B cell (primary cell): ENCODE measurements at regions not wholly inside any gene's neighbourhood (a gene's known extent, or its start where the extent isn't known, plus 50 kb on each side); places are given as distances from the start of the nearest gene placed in this dataset.

Experiments
- ATAC-seq: fragments of 200-7000 bp; cut with Tn5 transposase; one replicate; pipeline ENCODE4 v1.10.0; 2021; ENCODE audit warnings: low read depth, mild to moderate bottlenecking, moderate number of reproducible peaks, moderate library complexity
- CTCF ChIA-PET: fragments of 350-600 bp; sonication (Branson Sonifier 250); formaldehyde crosslinking; loops from one replicate; lab custom pipeline; 2021; ENCODE audit warnings: antibody characterized with exemption, inconsistent platforms; lab: Charles Lee
- POLR2A ChIA-PET: fragments of 350-600 bp; sonication (Branson Sonifier 250); formaldehyde crosslinking; loops from one replicate; lab custom pipeline; 2021; ENCODE audit warnings: antibody characterized with exemption; lab: Charles Lee
- DNase-seq: peaks from one replicate; pipeline ENCODE4 v3.0.0; 2013
- H2AFZ ChIP-seq: 2 replicates; pipeline ENCODE4 v1.6.1; 2012; ENCODE audit warnings: mild to moderate bottlenecking, low read depth, low read length; ENCODE audit not compliant: insufficient read depth, poor library complexity, severe bottlenecking
- H3K27ac ChIP-seq, 2 donors: 1 replicate in 1 of 2; 2 replicates in 1 of 2; pipeline ENCODE4 v1.5.1; 2012 to 2013; ENCODE audit warnings: low read length in 2 of 2, mild to moderate bottlenecking in 2 of 2, moderate library complexity in 1 of 2
- H3K27me3 ChIP-seq, 4 experiments: fragments of 200-600 bp in 1 of 4; sonication (generic) in 1 of 4; replicated peaks in 1 of 4; 1 replicate in 2 of 4; 2 replicates in 2 of 4; pipeline versions ENCODE4 v1.6.1 to v1.7.0; 2013 to 2016; ENCODE audit warnings: low read length in 3 of 4, mild to moderate bottlenecking in 2 of 4, mixed read lengths in 1 of 4, moderate library complexity in 1 of 4; ENCODE audit not compliant: insufficient read depth in 4 of 4, control insufficient read depth in 3 of 4; ENCODE audit errors: control extremely low read depth in 1 of 4
- H3K36me3 ChIP-seq, 2 experiments: replicated peaks in 1 of 2; 1 replicate in 1 of 2; 2 replicates in 1 of 2; pipeline versions ENCODE4 v1.6.1 to v1.7.1; 2013; ENCODE audit warnings: low read length in 1 of 2; ENCODE audit not compliant: insufficient read depth in 2 of 2, control insufficient read depth in 1 of 2; ENCODE audit errors: control extremely low read depth in 1 of 2, extremely low read depth in 1 of 2
- H3K4me1 ChIP-seq, 2 donors: fragments of 200-600 bp in 1 of 2; sonication (generic) in 1 of 2; 1 replicate in 1 of 2; 2 replicates in 1 of 2; pipeline versions ENCODE4 v1.5.1 to v1.6.1; 2013 to 2017; ENCODE audit warnings: low read length in 2 of 2; ENCODE audit not compliant: control insufficient read depth in 2 of 2, insufficient read depth in 2 of 2
- H3K4me2 ChIP-seq: replicated peaks from 2 replicates; pipeline ENCODE3; 2012; ENCODE audit warnings: mild to moderate bottlenecking, low read depth, low read length; ENCODE audit not compliant: poor library complexity, severe bottlenecking
- H3K4me3 ChIP-seq, 5 experiments: fragments of 200-600 bp in 1 of 5; sonication (generic) in 1 of 5; 1 replicate in 3 of 5; 2 replicates in 2 of 5; pipeline versions ENCODE4 v1.5.1 to v1.7.0; 2011 to 2016; ENCODE audit warnings: low read length in 4 of 5, mild to moderate bottlenecking in 4 of 5, low read depth in 2 of 5, control low read depth in 1 of 5, moderate library complexity in 1 of 5; ENCODE audit not compliant: insufficient read depth in 1 of 5; ENCODE audit errors: control extremely low read depth in 1 of 5, extremely low read depth in 1 of 5
- H3K79me2 ChIP-seq: fragments of 200-600 bp; sonication (generic); one replicate; pipeline ENCODE4 v1.6.0; 2016; ENCODE audit warnings: low read length; ENCODE audit not compliant: control insufficient read depth, insufficient read depth
- H3K9ac ChIP-seq: fragments of 200-600 bp; sonication (generic); 2 replicates; pipeline ENCODE4 v1.6.1; 2017; ENCODE audit warnings: mild to moderate bottlenecking, low read length, moderate library complexity
- H3K9me3 ChIP-seq, 3 donors: one replicate each; pipeline versions ENCODE4 v1.6.1 to v1.7.1; 2013; ENCODE audit warnings: low read length in 2 of 3; ENCODE audit not compliant: control insufficient read depth in 2 of 3, insufficient read depth in 1 of 3; ENCODE audit errors: control extremely low read depth in 1 of 3
- H4K20me1 ChIP-seq: 2 replicates; pipeline ENCODE4 v1.6.0; 2012; ENCODE audit warnings: mild to moderate bottlenecking, low read length; ENCODE audit not compliant: insufficient read depth, control insufficient read depth, poor library complexity, severe bottlenecking
- H3K27ac Mint-ChIP-seq: one replicate; pipeline ENCODE4 v1.8.0; 2021; ENCODE audit warnings: mixed read lengths
- H3K27me3 Mint-ChIP-seq: one replicate; pipeline ENCODE4 v1.8.0; 2021; ENCODE audit warnings: mixed read lengths
- H3K4me1 Mint-ChIP-seq: one replicate; pipeline ENCODE4 v1.8.0; 2021; ENCODE audit warnings: mixed read lengths
- H3K4me3 Mint-ChIP-seq: one replicate; pipeline ENCODE4 v1.8.0; 2021; ENCODE audit warnings: mixed read lengths
- H3K9me3 Mint-ChIP-seq: one replicate; pipeline ENCODE4 v1.8.0; 2022; ENCODE audit warnings: mixed read lengths; ENCODE audit not compliant: insufficient read depth
- CTCF ChIP-seq: fragments of 200-600 bp; IDR thresholded peaks from one replicate; pipeline ENCODE4 v1.8.0; 2022; ENCODE audit warnings: antibody characterized with exemption, mild to moderate bottlenecking
- EZH2 ChIP-seq: IDR thresholded peaks from 2 replicates; pipeline ENCODE4 v1.6.1; 2012; ENCODE audit warnings: borderline replicate concordance, low read depth, mild to moderate bottlenecking, moderate library complexity, low read length; ENCODE audit not compliant: insufficient read depth, poor library complexity, severe bottlenecking
- WGBS: methylation state at CpG from one replicate; pipeline ENCODE4 v1.1.5; 2013; ENCODE audit warnings: missing lambda C conversion rate; ENCODE audit not compliant: insufficient coverage; 5-methylcytosine and 5-hydroxymethylcytosine counted together
- intact Hi-C: fragments of 100-400 bp; cut with micrococcal nuclease; formaldehyde crosslinking; loops from one replicate; pipeline ENCODE4 v1.10.0; 2022

DNA sequence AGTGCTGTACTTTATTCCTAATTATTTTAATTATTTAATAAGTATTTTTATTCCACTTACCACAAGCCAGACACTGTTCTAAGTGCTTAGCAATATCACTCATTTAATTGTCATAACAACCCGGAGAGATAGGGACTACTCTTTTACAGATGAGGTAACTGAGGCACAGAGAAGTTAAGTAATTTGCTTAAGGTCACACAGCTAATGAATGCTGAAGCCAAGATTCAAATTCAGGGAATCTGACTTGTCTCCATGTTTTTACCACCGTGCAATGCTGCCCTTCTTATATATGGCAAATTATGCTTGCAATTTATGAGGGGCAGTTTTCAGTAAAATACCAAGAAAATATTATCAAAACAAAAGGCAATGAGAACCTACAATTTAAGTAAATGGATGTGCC is 168.4 kb upstream of the KIF2A start:
- ChIA-PET POLR2A (no interaction called here), CTCF (no interaction called here)
- Mint-ChIP-seq H3K4me1 (no peaks in the 10 kb centered on the region), H3K27ac (no peak overlapping the region), H3K27me3 (peaks cover 7% of the 10 kb centered on the region), H3K9me3 (no peaks in the 10 kb centered on the region), H3K4me3 (no peak overlapping the region)
- WGBS, result no CpG with 5 or more reads among the region's 2 CpGs
- no peaks in the 10 kb centered on the region for H3K9me3 ChIP-seq
- no peak overlapping the region for H2AFZ ChIP-seq
- no peak overlapping the region for H3K4me2 ChIP-seq
- no peak overlapping the region for H3K9ac ChIP-seq
- H3K4me1 ChIP-seq, result no peaks in the 10 kb centered on the region
- H4K20me1 ChIP-seq, result no peaks in the 10 kb centered on the region
- no peaks in the 10 kb centered on the region for H3K79me2 ChIP-seq
- ATAC-seq, result no peak
- no peak for DNase-seq
- H3K27me3 ChIP-seq, result no peaks in the 10 kb centered on the region
- no peaks in the 10 kb centered on the region for H3K36me3 ChIP-seq
- H3K4me3 ChIP-seq, result no peak overlapping the region
- H3K27ac ChIP-seq, result no peak overlapping the region
- intact Hi-C loops, result no loop called here
- TF ChIP-seq CTCF, result no peak
- no peak for TF ChIP-seq EZH2

- no peaks in the 10 kb centered on the region for H3K4me1 Mint-ChIP-seq
- ChIA-PET POLR2A (no interaction called here), CTCF (no interaction called here)
- no peak overlapping the region for H3K27ac Mint-ChIP-seq
- peaks cover 7% of the 10 kb centered on the region for H3K27me3 Mint-ChIP-seq
- intact Hi-C loops, result no loop called here
- Histone ChIP-seq H3K36me3 (no peaks in the 10 kb centered on the region), H3K4me1 (no peaks in the 10 kb centered on the region), H3K27ac (no peak overlapping the region), H3K4me2 (no peak overlapping the region), H3K4me3 (no peak overlapping the region), H2AFZ (no peak overlapping the region), H3K9me3 (no peaks in the 10 kb centered on the region), H3K9ac (no peak overlapping the region), H3K27me3 (no peaks in the 10 kb centered on the region), H4K20me1 (no peaks in the 10 kb centered on the region), H3K79me2 (no peaks in the 10 kb centered on the region)
- no peak for TF ChIP-seq EZH2
- no peak for TF ChIP-seq CTCF
- H3K4me3 Mint-ChIP-seq, result no peak overlapping the region
- DNase-seq (no peak), ATAC-seq (no peak)
- WGBS, result 90% methylated on average over 6 of the region's 7 CpGs
- no peaks in the 10 kb centered on the region for H3K9me3 Mint-ChIP-seq
Measured at GRCh38 chr5:62138607-62139006, 167.4 kb upstream of the KIF2A start.
